GM12801 (cell line): ENCODE measurements at regions not wholly inside any gene's neighbourhood (a gene's known extent, or its start where the extent isn't known, plus 50 kb on each side); places are given as distances from the start of the nearest gene placed in this dataset.

Source experiments
- CTCF ChIP-seq: IDR thresholded peaks from one replicate; pipeline ENCODE4 v1.5.1; 2011; ENCODE audit warnings: control low read depth; ENCODE audit not compliant: insufficient read length; ENCODE audit errors: extremely low read depth

DNA sequence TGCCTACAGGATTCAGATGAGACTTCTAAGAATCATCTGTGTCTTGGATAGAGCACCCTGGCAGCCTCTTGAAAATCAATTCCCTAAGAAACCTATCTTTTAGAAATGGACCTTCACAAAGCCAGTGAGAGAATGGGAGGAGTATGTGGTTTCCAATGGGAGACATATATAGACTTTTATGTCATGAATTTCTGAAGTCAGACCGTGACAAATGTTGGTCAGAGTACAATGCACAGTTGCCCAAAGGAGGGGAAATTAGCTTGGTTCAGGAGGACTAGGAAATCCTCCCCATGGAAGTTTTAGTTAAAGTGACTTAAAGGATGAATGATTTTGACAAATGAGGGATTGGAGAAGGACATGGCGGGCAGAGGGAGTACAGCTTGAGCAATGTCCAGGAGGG lies 194.4 kb downstream of the DAD1 start:
- no peak for TF ChIP-seq CTCF

GRCh38 chr14:22393796-22394195 lies 195.2 kb downstream of the DAD1 start:
- TF ChIP-seq CTCF = no peak

DNA sequence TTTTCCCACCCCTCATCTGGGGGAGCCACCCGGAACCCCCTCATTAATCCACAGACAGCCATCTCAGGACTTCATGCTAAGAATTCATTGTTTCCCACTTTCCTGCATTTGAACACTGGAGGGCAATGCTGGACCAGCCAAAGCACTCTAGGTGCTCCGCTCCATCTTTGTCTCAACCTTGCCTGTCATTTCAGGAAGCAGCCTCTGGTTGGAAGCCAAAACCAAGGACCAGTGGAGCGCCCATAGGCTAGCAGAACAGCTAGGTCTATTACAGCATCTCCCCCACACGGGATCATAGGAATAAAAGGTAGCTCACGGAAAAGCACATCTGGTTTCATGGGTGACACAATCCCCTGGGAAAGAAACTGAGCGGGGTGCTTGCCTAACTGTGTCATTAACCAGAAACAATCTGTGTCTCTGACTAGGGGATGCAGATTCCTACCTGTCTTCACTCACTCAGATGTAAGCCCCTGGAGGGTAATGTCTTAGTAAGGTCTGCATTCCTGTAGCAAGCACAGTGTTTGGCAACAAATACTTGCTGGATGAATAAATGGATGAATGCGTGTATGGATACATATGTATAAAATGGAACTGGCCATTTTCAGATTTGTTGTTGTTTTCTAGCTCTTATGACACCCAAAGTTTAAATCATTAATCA lies 197.0 kb downstream of the DAD1 start:
- no peak for TF ChIP-seq CTCF

DNA sequence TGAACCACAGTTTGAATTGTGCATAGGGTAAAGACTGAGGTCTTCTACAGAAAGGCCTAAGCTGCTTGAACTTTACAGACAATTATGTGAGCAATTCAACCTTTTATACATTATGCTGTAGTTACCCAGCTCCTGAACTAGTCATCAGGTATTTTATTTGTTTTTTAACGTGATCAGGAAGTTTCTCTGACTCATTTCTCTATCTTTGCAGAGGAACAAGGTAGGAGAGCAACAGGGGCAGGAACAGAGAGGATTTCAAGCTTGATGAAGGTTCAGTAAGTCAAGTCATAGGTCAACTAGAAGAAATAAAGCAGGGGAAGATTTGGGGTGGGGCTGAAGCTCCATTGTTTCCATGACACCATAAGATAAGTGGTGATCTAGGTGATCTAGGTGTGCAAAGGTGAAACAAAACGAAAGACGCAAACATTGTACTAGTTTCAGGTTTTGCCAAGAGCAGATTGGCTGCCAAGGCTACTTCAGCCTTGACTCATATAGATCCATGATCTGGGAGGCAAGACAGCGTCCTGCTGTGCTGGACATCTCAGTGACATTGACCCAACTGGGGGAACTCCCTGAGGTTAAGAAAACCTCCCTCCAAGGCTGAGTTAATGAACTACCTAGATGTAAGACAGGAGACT lies 198.1 kb downstream of the DAD1 start:
- TF ChIP-seq CTCF = no peak

DNA sequence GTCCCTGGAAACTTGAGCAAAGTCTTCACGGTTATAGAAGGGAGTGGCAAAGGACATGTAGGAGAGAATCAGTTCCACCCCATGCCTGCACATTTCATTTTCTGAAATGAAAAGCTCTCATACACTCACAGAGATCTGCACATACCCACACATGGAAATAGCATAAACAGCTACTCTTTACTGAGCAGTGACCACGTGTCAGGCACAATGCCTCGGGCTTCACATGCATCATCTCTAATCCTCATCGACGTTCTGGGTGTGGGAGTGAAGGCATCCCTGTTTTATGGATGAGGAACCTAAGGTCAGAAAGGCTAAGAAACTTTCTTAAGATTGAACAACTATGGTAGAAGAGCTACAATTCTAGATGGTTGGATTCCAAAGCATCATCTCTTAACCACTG lies 198.8 kb downstream of the DAD1 start:
- no peak for TF ChIP-seq CTCF

DNA sequence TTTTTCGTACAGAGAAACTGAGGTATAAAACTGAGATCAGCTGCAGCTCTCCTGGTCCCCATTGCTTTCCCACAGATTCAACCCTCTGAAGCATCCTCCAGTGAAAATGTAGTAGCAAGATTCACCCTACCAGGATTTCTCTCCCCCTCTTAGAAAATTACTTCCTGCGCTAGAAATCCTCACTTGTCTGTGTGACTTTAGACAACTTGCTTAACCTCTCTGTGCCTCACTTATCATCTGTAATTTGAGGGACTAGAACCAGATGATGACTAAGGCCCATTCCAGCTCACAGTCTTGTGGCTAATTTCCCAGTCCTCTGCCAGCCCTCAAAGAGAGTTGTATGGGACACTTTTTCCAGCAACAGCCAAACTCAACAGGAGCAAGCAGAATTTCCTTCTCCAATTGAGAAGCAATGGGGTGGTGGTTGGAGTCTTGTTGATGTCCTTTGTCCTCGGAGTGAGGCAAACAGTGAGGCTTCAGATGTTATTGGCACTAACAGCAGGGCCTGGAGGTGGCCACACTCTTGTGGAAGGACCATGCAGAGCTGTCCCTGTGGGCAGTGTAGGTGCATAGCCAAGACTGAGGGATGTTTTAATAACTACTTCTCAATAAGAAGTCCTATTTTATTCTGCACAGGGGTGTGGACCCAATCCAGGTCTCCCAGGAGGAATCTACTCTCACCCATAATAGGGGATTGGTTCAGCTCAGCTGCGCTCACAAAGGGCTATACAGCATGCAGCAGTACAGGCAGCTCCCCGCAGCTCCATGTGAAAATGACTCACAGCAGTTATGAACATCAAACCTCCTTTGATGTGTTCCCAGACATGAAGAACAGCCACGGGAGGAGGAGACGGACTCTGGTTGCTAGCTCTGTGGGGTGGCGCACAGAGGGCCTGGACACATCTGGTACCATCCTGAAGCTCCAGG lies 200.1 kb downstream of the DAD1 start:
- TF ChIP-seq CTCF = no peak

- TF ChIP-seq CTCF = no peak
Measured at GRCh38 chr14:22387776-22388241, 201.2 kb downstream of the DAD1 start.
